H1 (cell line): ENCODE measurements at regions not wholly inside any gene's neighbourhood (a gene's known extent, or its start where the extent isn't known, plus 50 kb on each side); places are given as distances from the start of the nearest gene placed in this dataset.

Experiments
- CTBP2 ChIP-seq: IDR thresholded peaks from 2 replicates; pipeline ENCODE4 v1.7.0; 2011; ENCODE audit warnings: borderline replicate concordance, mild to moderate bottlenecking, moderate library complexity, mixed read lengths, low read length; ENCODE audit not compliant: insufficient read depth, insufficient read length
- CTCF ChIP-seq, 3 experiments: IDR thresholded peaks; 1 replicate in 2 of 3; 2 replicates in 1 of 3; pipeline versions ENCODE4 v1.5.1 to v1.6.1; 2011; ENCODE audit warnings: low read length in 3 of 3, mild to moderate bottlenecking in 3 of 3, inconsistent platforms in 2 of 3, low read depth in 1 of 3, moderate library complexity in 1 of 3; ENCODE audit not compliant: insufficient read depth in 1 of 3; ENCODE audit errors: control extremely low read depth in 1 of 3

GRCh38 chrX:46247456-46247855 lies 297.8 kb downstream of the ZNF674 start (continued):
- TF ChIP-seq CTCF (IDR thresholded peaks at IDR 0.05; ENCODE audit: control extremely low read depth in 1 of 3, insufficient read depth in 1 of 3, low read depth in 1 of 3, low read length in 3 of 3) = no peak
- no peak for TF ChIP-seq CTBP2
- TF ChIP-seq, all 59 proteins: peak for 0
